ENCODE measurements at regions not wholly inside any gene's neighbourhood (a gene's known extent, or its start where the extent isn't known, plus 50 kb on each side); places are given as distances from the start of the nearest gene placed in this dataset.
A peak's percentile ranks its signal among the peaks of the same experiment; 100 is the strongest.

DNA sequence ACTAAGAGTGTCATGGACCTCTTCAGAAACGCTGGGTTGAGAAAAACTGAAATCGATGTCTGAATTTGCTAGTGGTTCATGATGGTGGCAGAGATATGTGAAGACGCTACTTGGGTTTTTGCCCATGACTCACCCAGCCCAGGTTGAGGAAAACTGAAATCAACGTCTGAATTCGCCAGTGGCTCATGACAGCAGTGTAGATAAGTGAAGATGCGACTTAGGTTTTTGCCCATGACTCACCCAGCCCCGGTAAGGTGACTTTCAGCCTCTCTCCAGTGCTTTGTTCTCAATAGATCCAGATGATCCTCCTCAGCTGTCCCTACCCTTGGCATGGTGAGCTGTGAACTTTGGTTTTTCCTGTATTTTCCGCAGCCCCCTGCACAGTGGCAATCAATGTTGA lies 105.3 kb upstream of the SIX3 start:
- TF ChIP-seq, protein P1, sequence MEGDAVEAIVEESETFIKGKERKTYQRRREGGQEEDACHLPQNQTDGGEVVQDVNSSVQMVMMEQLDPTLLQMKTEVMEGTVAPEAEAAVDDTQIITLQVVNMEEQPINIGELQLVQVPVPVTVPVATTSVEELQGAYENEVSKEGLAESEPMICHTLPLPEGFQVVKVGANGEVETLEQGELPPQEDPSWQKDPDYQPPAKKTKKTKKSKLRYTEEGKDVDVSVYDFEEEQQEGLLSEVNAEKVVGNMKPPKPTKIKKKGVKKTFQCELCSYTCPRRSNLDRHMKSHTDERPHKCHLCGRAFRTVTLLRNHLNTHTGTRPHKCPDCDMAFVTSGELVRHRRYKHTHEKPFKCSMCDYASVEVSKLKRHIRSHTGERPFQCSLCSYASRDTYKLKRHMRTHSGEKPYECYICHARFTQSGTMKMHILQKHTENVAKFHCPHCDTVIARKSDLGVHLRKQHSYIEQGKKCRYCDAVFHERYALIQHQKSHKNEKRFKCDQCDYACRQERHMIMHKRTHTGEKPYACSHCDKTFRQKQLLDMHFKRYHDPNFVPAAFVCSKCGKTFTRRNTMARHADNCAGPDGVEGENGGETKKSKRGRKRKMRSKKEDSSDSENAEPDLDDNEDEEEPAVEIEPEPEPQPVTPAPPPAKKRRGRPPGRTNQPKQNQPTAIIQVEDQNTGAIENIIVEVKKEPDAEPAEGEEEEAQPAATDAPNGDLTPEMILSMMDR (IDR thresholded peaks at IDR 0.05; ENCODE audit: insufficient read depth, low read length, poor library complexity, severe bottlenecking) = no peak
- no peaks in the 10 kb centered on the region for H3K36me3 ChIP-seq (ENCODE audit: control insufficient read depth, insufficient read depth, low read length)
- peak; percentile 48 for DNase-seq (ENCODE audit: extremely low read depth, insufficient read length)
- no peak overlapping the region for H3K4me3 ChIP-seq (replicated peaks; ENCODE audit: low read depth, low read length)
- H3K27me3 ChIP-seq (replicated peaks; ENCODE audit: control insufficient read depth, insufficient read depth, low read length) = no peaks in the 10 kb centered on the region

DNA sequence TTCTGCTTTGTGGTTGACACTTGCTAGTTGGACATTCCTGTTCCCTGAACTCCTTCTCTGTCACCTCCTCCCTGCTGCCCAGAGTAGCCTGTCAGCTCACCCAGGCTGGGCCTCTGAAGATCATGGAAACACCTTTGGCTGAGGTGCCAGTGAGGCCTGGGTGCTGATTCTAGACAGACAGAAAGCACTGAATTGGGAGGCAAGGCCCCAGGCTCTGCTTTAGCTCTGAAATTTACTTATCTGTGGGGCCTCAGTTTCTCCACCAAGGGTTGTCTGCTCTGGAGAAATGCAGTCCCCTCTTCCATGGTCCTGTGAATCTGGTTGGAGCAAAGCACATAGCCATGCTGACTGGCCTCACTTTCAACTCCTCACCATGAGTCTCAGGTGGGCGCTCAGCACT lies 104.6 kb upstream of the SIX3 start:
- DNase-seq (ENCODE audit: extremely low read depth, insufficient read length) = no peak
- Histone ChIP-seq H3K4me3 (replicated peaks; ENCODE audit: low read depth, low read length) (no peak overlapping the region), H3K36me3 (ENCODE audit: control insufficient read depth, insufficient read depth, low read length) (no peaks in the 10 kb centered on the region), H3K27me3 (replicated peaks; ENCODE audit: control insufficient read depth, insufficient read depth, low read length) (no peaks in the 10 kb centered on the region)
- TF ChIP-seq, protein P1 (IDR thresholded peaks at IDR 0.05; ENCODE audit: insufficient read depth, low read length, poor library complexity, severe bottlenecking) = no peak

DNA sequence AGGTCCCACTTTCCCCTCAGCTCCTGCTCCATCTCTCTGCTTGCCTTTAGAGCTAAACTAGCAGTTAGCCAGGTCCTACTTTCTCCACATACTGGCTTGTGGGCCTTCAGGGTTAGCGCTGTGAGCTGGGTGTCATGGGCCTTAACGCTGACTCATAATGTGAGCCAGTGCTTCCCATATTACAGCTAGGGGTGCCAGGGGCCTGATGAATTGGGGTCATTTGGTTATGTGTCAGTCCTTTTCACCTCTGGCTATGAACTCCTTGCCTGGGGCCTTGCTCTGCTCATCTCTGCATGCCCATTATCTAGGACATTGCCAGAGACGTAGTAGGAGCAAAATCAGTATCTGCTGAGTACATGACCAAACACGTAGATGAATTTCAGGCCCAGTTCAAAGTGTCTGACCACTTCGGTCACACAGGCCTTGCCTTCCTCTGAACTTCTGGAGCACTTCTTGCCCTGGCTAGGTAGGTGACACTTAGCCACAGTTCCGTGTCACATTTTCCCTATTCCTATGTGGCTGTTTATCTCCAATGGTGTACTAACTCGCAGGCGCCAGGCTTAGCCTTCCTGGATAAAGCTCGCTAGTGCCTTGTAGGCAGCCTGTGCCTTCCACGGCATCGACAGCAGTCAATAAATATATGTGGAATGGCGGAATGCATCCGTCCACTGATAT lies 103.2 kb upstream of the SIX3 start:
- TF ChIP-seq, protein P1 (IDR thresholded peaks at IDR 0.05; ENCODE audit: insufficient read depth, low read length, poor library complexity, severe bottlenecking) = no peak
- peak; percentile 37 for DNase-seq (ENCODE audit: extremely low read depth, insufficient read length)
- Histone ChIP-seq H3K36me3 (ENCODE audit: control insufficient read depth, insufficient read depth, low read length) (no peaks in the 10 kb centered on the region), H3K4me3 (replicated peaks; ENCODE audit: low read depth, low read length) (no peak overlapping the region), H3K27me3 (replicated peaks; ENCODE audit: control insufficient read depth, insufficient read depth, low read length) (no peaks in the 10 kb centered on the region)

DNA sequence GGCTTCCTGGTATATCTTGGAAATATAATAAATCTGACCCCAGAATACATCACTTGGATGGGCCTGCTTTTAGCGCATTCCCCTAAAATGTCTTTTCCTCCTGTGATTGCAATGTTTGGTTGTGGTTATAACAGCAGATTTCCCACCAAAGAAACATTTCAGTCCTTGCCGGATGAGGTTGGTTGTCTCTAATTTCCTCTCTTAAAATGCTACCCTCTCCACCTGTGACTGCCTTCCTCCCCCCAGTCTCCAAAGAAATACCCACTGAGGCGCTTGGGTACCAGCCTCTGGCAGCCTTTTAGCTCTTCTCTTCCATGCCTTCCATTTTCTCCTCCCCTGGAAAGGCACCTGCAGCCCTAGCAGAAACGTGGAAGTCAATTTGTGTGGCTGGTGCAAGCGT lies 102.1 kb upstream of the SIX3 start:
- H3K27me3 ChIP-seq (replicated peaks; ENCODE audit: control insufficient read depth, insufficient read depth, low read length) = no peaks in the 10 kb centered on the region
- no peaks in the 10 kb centered on the region for H3K36me3 ChIP-seq (ENCODE audit: control insufficient read depth, insufficient read depth, low read length)
- no peak overlapping the region for H3K4me3 ChIP-seq (replicated peaks; ENCODE audit: low read depth, low read length)
- TF ChIP-seq, protein P1 (IDR thresholded peaks at IDR 0.05; ENCODE audit: insufficient read depth, low read length, poor library complexity, severe bottlenecking) = no peak
- DNase-seq (ENCODE audit: extremely low read depth, insufficient read length) = no peak

DNA sequence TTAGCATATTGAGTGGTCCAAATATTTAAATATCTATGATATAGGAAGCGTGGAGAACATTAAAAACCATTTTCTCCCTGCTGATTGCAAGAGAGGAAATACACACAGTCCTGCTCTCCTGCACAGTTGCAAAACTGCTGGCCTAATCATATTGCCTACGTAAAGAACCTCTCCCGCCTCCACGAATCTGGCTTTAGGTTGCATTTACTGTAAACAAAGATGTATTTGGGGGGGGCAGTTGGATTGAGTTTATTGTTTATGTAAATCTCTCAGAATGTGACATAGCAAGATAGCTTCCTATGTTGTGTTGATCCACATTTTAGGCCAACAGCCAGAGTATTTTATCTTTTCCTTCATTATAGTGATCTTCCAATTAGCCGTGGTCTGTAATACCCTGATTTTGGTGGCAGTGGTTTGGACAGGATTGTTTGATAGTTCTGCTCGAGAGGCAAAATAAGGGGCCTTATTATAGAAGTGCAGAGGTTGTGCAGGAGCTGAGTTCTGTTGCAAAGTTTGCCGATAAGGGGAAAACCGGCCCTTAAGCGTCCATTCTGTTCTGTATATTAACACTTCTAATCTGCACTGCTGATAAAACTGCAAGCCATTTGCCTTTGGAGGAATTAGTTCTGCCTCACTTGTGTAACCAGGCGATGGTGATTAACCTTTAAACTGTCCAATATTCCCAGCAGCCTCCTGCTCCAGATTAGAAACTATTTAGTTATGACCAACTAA lies 101.6 kb upstream of the SIX3 start:
- H3K36me3 ChIP-seq (ENCODE audit: control insufficient read depth, insufficient read depth, low read length) = no peaks in the 10 kb centered on the region
- no peak overlapping the region for H3K4me3 ChIP-seq (replicated peaks; ENCODE audit: low read depth, low read length)
- TF ChIP-seq, protein P1 (IDR thresholded peaks at IDR 0.05; ENCODE audit: insufficient read depth, low read length, poor library complexity, severe bottlenecking) = no peak
- no peak for DNase-seq (ENCODE audit: extremely low read depth, insufficient read length)
- H3K27me3 ChIP-seq (replicated peaks; ENCODE audit: control insufficient read depth, insufficient read depth, low read length) = no peaks in the 10 kb centered on the region
